Central memory CD4-positive, alpha-beta T cell (primary cell): ENCODE measurements at regions not wholly inside any gene's neighbourhood (a gene's known extent, or its start where the extent isn't known, plus 50 kb on each side); places are given as distances from the start of the nearest gene placed in this dataset.

Experiments
- DNase-seq: peaks from one replicate; pipeline ENCODE4 v3.0.0; 2022

DNA sequence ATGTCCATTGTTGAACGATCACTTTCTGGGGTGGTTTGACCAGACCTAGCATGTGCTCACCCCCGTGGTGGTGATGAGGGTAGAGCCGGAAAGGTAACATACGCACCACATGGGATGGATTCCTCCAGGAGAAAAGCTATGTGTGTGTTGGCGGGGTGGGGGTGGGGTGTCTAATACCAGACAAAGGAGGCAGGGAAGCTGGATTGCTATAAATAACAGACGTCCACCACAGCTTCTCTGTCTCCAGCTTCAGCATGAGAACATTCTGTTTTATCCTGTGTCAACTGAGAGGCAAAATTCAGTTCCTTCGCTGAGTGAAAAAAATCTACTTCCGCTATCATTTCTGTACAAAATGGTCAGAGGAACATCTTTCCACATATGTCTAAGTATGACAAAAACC, 151.0 kb downstream of the PCSK1 start:
- DNase-seq, result no peak

DNA sequence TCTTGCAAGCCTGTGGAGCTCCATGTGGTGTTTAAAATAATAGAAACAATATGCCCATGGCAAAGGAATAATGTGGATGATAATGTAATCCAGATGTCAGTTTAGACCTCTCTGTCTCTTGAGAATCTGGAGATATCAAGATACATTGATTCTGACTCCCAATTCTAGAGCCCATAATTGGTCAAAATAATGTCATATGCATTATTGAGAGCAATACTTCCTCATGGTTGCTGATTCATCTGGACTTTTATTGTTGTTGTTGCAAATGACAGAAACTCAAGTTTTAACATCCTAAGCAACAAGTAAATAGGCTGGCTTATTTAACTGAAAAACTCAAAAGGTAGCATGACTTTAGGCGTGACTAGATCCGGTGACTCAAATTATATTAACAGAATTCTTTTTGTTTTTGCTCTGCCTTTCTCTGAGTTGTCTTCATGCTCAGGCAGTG, 152.1 kb downstream of the PCSK1 start:
- DNase-seq, result no peak

DNA sequence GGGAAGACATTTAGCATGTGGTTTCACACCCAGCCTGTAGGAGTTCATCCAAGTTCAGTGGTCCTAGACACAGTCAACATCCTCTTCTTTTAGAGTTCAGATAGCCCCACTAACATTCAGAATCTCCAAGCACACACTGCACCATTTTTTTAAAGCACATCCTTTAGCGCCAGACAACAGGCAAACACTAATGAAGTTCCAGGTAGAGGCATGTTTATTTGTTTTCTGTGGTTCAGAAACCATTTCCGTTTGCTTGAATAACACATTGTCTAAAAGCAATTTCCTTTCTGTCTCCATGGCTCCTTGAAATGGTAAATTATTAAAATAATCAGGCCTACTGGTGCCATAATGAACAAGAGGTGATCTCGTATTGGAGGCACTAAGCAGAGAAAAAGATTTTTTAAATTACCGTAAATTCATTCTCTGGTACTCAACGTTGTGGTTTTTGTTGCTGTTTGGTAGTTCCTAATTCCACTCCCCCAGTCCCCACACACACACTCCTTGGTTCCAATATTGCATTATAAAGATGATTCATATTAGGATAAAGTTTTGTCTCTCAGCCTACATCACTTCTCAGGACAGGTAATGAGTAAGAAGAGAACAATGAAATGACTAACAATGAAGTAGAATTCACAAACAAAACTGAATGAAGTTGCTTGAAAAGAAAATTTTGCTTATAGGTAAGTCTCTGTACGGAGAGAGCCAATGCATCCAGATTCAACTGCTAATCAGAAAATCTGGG, 153.1 kb downstream of the PCSK1 start:
- DNase-seq, result no peak

DNA sequence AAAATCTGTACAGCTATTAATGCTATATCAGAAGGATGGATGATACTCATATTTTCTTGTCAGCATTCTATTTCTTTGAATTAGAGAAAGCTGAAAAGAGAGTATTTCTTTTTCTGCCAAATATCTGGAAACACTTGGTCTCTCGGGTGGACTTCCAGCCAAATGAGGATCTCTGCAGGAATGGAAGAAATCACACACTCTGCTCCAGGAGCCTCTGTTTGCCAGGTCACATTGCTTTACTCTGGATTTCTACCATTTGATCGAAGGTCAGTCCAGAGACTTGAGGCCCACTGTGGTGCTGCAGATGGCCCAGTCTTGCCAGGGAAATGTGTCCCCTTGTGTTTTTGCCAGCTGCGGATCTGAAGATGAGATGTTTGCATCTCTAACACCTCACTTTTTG, 154.1 kb downstream of the PCSK1 start:
- no peak for DNase-seq

DNA sequence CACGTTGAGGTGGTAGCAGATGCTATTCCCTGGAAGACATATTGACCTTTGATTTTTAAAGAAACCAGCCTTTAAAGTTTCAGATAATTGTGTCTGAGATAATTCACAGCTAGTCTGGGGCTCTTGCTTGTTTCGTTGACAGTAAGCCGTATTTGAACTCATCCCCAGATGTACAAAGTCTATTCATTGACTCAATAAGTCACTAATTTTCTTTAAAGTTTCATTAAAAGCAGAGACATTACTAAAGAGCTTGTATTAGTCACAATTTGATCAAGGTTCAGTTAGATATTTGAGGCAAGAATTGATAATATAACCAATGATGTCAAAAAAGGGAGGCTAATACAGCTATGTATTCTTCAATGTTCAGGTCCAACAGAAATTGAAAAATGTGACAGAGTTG, 158.0 kb downstream of the PCSK1 start:
- DNase-seq, result no peak

DNA sequence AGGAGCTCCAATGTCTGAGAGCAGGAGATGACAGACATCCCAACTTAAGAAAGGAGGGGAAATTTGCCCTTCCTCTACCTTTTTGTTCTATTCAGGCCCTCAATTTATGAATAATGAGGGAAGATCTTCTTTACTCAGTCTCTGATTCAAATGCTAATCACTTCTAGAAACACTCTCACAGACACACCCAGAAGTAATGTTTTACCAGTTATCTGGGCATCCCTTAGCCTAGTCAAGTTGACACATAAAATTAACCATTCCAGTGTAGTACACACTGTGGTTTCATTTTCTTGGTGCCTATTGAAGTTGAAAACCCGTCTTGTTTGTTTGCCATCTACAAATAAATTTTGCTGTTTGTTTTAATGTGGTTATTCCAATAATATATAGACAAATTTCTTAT, 167.6 kb downstream of the PCSK1 start:
- DNase-seq, result no peak

DNA sequence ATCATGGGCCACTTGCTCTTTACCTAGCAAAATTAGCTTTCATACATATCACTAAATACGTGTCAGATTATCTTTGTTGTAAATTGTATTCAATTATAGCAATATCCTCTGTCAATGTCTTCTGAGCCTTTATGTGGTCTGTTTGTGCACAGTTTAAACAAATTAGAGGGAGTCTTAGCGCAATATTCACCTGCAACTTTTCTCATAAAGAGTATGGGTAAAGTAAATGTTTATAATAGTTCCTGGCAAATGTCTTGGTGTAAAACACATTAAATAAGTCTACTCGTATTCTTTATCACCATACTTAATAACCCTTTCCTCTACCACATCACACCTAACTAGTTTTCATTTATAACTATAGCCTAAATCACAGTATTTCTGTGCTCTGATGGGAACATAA, 169.0 kb downstream of the PCSK1 start:
- no peak for DNase-seq

DNA sequence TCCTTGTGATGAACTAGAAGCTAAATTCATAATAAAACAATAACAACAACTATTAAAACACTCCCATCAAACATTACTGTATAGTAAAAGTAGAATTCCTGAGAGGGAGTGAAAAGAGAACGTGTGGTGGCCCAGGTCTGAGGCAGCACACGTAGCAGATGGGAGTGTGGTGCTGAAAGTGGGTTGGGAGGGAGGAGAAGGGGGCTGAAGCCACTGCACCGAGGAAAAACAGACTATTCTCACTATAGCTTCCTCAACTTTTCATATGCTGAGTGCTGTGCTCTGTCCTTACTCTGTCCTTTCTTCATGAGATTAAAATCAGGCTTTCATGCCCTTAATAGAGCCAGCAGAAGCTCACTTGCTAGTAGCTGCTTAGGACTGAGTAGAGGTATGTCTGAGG, 170.9 kb downstream of the PCSK1 start:
- no peak for DNase-seq

DNA sequence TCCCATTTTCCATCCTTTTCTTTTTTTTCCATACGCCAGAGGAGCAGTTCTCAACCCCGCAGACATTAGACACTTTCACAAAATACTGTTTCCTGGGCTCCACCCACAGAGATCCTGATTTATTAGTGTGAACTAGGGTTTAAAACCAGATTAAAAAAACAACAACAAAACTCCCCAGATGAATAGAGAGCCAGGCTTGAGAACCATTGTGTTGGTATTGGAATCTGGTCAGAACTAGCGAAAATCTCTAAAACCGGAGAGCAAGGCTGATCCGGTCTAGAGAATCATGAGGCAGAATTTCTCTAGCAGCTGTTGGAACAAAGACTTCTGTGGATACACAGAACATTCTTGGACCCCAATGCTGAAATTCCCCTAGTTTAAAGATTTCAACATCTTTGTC, 173.0 kb downstream of the PCSK1 start:
- DNase-seq, result no peak

DNA sequence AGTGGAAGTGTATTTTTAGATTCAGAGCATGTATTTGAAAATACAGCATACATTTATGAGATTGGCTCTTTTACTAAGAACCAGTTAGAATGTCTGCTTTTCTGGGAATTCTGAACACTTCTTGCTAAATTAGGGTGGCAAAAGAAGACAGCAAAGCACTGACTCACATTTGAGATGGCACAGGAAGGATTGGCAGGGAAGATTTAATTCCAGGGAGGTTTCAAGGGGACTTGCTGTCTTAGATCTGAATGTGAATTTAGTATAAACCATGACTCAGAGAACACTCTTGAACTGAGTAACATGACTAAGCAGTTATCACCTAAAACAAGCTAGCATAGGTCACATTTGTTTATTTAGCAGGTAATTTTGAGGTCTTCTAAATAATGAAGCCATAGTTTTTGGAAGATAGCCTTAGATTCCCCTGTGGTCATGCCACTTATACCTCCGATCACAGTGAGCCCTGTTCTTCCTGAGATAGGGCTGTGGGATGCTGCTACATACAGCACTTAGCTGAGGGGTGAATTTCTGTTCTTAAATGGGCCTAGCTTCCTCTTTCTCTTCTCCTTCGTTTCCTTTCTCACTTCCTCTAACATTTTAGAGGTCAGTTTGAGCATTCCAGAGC, 173.8 kb downstream of the PCSK1 start:
- DNase-seq, result no peak

DNA sequence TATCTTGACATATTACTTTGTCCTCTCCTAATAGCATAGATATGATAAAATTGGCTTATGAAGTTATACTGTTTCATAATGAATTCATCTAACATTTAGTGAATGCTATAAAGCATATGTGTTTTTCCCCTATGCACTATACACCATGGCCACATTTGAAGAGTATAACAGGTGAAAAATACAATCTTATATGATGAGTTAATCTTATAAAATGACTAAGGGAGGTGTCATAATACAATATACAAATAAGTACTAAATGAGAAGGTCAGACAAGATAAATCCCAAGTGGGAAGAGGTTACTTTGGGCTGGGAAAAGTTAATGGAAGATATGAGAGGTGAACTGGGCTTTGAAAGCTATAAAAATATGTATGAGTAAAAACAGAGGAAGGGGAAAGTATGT, 174.4 kb downstream of the PCSK1 start:
- no peak for DNase-seq

DNA sequence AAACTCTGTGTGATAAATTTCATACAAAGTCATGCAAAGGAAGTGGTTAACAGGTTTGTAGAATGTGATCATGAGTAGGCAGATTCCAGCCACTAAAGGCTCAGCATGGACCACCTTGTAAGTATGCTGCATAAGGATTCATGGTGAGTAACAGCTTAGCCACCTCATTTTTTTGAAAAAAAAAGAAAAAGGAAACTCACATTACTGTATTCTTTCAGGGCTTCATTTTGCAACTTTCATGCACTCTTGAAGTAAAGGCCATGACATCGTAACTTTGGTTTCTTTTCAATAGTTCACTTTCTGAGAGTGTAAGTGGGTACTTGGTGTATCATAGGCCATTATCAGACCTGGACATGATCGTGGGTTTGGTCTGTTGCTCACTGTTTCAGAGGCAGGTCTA, 175.1 kb downstream of the PCSK1 start:
- no peak for DNase-seq

DNA sequence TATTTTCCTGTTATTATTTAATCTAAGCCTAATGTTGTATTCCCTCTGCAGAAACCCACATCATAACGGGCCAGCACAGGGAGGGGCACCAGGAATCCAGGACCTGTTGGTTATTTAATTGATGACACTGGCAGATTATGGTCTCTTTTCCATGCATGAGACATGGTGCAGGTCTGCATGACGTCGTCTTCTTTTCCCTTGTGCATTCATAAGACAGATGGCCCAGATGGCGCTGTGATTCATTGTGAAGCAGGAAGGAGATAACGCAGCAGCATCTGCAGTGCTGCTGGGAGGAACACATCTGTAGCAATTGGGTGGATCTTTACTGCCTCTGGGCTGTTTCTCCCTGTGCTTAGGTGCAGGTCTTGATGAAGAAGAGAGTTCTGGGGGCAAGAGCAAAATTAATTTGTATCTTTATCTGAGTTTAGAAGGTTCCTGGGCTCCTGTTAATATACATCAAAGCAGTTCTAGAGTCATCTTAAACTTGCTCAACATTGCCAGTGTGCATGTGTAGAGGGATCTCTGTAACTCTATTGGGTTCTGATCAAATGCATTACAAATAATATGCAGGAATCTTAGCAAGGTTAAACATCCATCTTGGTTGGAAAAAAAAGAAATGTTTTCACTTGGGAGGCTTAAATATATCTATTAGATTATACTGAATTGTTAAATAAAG, 176.1 kb downstream of the PCSK1 start:
- no peak for DNase-seq

DNA sequence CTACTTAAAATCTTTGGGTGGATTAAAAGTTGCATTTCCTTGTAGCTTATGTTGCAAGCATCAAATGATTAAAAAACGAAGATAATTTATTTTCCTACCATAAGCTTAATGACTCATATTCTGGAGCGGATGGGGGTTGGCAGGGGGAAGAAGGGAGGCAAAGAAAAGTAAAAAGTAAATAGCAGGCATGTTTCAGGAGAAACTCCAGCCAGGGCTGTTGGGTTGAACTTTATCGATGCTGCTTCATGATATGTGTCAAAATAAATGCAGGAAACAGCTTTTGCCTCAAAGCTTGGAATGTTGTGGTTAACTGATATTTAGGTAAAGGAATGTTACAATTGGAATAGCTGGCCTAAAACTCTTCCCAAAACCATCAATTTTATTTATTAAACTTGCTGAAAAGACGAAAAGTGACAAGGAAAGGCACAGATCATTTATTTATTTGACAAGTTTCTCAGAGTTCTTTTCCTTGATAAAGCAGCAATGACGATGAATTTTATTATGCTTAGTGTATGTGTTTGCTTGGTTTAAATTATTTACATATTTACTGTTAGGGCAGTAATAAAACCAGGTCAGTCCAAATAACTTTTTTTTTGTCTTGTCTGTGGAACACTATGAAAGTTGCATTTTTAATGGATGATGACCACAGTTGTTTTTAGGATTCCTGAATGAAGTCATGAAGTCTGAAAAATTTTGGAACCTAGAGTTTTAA, 177.9 kb downstream of the PCSK1 start:
- no peak for DNase-seq

DNA sequence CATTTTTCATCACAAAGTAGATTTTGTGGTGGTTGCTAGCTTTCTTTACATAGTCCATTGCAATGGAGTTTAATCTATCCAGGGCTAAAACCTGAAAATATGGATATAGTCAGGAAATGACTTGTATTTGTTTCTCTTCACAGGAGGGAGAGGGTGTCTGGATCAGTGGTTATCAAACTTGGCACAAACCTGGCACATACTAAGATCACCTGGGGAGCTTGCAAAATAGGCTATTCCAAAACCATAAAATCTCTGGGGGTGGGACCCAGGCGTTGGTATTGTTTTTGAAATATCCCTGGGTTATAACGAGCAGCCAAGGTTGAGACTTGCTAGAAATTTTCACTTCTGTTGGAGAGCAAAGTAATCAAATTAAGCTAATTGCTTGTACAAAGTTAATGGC, 179.9 kb downstream of the PCSK1 start:
- DNase-seq, result no peak

DNA sequence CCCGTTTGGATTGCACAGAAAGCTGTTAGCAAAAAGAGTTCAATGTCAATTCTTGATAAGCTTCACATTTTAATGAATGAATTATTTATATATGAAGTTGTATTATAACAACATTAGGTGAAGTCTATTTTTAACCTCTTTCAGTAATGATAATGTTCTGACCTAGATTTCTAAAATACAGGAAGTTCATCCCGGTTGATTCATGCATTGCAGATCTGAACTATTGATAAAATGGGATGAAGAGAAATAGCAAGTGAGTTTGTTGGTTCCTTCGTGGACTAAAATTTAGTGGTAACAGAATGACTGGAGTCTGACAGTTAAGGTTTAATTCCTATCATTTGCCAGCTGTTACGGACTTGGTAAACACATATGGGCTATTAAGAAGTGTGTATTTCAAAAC, 180.5 kb downstream of the PCSK1 start:
- no peak for DNase-seq

DNA sequence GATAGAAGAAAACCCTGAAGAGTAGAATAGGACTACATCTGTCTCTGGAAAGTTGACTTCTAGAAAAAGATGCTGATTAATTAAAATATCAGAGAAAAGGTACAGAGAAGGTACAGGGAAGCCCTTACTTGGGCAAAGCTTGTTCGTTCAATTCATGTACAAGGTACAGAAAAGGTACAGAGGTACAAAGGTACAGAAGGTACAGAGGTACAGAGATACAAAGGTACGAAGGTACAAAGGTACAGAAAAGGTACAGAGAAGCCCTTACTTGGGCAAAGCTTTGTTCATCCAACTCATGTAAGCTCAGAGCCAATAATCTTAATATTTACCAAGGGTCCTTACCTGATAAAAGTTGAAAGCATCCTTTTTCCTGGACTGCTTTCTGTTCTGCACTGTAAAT, 182.3 kb downstream of the PCSK1 start:
- DNase-seq, result no peak

DNA sequence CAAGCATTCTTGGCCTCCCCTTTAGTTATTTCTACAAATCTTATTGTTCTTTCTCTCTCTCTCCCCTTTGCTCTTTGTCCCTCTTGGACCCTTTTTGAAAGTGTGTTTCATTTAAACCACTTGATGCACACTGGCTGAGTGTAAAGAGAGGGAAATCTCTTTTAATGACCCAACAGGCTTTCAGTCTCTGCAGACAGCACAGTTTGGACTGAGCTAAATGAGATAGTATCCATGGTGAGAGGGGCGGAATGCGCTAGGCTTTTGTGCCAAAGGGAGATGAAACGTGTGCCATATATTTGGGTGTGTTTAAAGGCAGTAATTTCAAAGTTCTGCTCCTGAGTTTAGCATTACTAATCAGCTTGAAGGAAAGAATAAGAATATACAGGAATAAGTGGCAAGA, 184.9 kb downstream of the PCSK1 start:
- no peak for DNase-seq

DNA sequence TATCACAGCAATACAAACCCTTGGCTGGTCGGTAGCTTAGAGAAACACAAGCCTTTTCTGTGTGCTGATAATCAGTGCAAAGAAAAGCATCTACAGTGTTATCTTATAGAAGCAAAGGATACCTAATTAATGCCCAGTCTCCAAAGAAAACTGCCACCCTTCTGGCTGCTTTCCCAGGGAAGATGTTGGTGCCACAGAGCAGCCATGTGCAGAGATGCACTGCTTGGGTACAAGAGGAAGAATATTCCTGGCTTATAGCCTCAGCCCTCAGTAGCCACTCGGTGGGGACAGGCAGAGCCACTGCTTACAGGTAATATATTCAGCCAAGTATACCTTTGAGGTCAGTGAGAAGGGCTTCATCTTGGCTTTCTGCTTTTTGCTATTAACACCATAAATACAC, 185.3 kb downstream of the PCSK1 start:
- no peak for DNase-seq

DNA sequence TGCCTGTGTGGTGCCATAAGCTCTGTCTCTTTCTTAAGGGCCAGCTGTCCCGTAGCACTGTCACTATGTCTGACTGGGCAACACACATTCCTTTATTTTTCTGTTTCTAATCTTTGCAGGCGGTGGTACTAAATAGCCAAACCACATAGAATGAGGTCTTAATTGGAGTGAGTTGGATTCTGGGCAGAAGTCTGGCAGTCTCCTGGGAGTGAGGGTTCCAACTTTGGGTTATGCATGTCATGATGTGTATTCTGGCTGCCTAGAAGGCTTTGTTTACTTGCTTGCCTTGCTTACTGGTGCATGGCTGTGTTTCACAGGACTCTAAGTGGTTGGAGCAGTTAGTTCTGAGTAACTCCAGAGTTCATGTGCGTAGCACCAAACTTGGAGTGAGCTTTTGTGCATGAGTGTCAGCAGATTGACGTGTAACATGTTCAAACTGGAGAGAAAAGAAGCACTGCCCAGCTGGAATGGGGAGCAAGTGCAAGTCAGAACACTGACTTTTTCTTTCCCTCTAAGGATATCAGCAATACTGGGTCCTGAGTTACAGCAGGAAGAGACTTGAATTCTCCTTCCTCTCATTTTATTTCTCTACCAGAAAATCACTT, 185.8 kb downstream of the PCSK1 start:
- no peak for DNase-seq

DNA sequence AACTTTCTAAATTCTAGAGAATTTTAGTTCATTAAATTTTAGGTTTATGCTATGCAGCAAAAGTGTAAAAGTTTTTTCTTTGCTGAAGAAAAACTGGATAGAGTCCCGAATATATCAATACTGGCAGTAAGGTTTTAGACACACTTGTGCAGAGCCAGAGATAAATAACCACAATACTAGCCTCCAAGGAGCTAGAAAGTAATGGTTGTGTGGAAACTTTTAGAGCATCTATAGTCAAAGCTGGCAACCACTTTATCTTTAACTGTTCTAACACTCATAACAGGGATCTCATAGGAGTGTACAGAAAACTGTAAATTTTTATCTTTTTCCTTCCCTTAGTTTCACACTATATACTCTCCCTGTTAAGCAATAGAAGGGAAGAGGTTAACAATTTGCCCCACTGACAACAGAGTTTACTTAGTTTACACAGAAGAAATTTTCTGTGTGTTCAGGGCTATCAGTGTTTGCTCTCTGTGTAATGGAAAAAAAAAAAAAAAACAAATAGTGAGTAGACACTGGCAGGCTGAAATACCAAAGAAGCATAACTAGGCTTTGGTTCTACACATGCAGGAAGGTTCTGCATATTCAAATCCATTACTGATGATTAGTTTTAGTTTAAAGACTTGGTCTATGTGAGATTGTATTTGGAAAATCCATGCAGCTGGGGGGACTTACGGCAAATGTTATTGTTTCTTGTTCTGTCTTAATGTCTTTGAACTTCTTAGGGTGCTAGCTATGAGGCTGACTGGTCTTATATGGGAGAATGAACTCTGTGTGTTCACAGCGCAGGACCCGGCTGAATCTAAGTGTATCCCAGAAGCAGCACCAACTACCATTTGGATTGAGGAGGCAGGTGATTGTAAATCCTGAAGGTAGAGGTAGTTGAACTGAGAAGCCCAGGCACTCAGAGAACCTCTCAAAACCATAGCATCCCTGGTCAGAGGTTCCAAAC, 187.6 kb downstream of the PCSK1 start:
- DNase-seq, result no peak

DNA sequence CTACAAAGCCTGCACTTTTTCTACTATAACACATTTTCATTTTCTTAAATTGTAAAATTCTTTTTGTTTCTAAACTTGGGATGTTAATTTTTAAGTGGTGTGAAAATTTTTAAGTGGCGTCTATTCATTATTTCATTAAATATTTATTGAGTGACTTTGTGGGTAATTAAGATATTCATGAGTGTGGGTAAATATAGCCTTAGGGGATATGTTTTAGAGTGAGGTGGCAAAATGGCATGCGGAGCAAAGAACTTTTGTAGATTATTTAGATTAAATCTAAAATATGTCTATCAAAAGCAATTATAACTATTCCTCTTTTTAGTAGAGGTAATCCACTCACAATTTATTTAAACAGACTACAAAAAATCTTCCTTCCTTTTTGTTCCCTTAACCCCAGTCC, 188.4 kb downstream of the PCSK1 start:
- DNase-seq, result no peak
